ENCODE measurements at regions not wholly inside any gene's neighbourhood (a gene's known extent, or its start where the extent isn't known, plus 50 kb on each side); places are given as distances from the start of the nearest gene placed in this dataset.

DNA sequence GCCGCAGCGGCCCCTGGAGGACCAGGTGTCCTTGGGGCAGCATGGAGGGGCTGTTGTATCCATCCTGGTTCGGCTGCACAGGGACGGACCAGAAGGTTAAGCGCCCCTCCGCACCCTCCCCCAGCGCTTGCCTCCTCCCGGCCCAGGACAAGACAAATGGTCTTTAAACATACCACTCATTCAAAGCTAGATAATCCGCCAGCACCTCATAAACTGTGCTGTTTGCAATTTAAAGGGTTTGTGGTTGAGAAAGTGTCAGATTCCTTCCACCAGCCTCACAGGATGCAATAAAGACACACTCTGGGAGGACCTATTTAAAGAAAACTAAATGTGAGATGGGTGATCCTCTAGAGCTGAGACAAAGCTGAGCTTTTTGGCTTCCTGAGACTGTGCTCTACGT lies 426.2 kb upstream of the EEF2KMT start:
- Histone ChIP-seq H3K36me3 (ENCODE audit: control insufficient read depth, insufficient read depth, low read length) (no peaks in the 10 kb centered on the region), H3K27me3 (ENCODE audit: control insufficient read depth, insufficient read depth, low read length) (no peaks in the 10 kb centered on the region), H3K4me3 (ENCODE audit: low read depth, low read length) (no peak overlapping the region)
- ChIA-PET POLR2A (no interaction called here), CTCF (no interaction called here)
- no peak for DNase-seq (ENCODE audit: low read depth)
- no peak for TF ChIP-seq CTCF (IDR thresholded peaks at IDR 0.05; ENCODE audit: insufficient read depth, low read depth, low read length)

GRCh38 chr16:5516115-5516514 lies 418.5 kb upstream of the EEF2KMT start:
- Histone ChIP-seq H3K4me3 (ENCODE audit: low read depth, low read length) (no peak overlapping the region), H3K27me3 (ENCODE audit: control insufficient read depth, insufficient read depth, low read length) (no peaks in the 10 kb centered on the region), H3K36me3 (ENCODE audit: control insufficient read depth, insufficient read depth, low read length) (no peaks in the 10 kb centered on the region)
- CTCF ChIA-PET, result no interaction called here
- no peak for TF ChIP-seq CTCF (IDR thresholded peaks at IDR 0.05; ENCODE audit: insufficient read depth, low read depth, low read length)
- DNase-seq (ENCODE audit: low read depth), result no peak
- POLR2A ChIA-PET, result no interaction called here

DNA sequence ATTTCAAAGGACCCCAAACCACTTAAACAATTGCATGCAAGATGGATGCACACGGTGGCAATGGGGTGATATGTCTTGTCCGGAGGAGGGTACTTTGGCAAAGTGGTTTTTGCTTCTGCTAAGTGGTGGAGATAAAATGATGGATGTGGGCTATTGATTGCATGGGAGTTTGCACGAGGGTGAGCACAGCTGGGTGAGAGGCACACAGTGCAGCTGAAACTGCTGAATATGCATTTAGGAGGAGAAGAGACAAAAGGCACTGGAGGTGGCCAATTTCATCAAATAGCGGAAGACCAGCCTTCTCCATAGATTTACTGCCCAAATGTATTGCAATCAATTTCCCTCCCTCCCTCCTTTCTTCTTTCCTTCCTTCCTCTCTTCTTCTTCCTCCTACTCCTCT lies 414.4 kb upstream of the EEF2KMT start:
- CTCF ChIA-PET, result no interaction called here
- POLR2A ChIA-PET, result no interaction called here

GRCh38 chr16:5510819-5511370 lies 413.3 kb upstream of the EEF2KMT start:
- CTCF ChIA-PET, result no interaction called here

More for the DNA sequence above, 414.4 kb upstream of the EEF2KMT start:
- Histone ChIP-seq H3K36me3 (ENCODE audit: control insufficient read depth, insufficient read depth, low read length) (no peaks in the 10 kb centered on the region), H3K4me3 (ENCODE audit: low read depth, low read length) (no peak overlapping the region), H3K27me3 (ENCODE audit: control insufficient read depth, insufficient read depth, low read length) (no peaks in the 10 kb centered on the region)
- no peak for TF ChIP-seq CTCF (IDR thresholded peaks at IDR 0.05; ENCODE audit: insufficient read depth, low read depth, low read length)
- no peak for DNase-seq (ENCODE audit: low read depth)

GRCh38 chr16:5509794-5510193 lies 412.2 kb upstream of the EEF2KMT start:
- ChIA-PET CTCF (no interaction called here), POLR2A (no interaction called here)
- no peaks in the 10 kb centered on the region for H3K27me3 ChIP-seq (ENCODE audit: control insufficient read depth, insufficient read depth, low read length)

More at GRCh38 chr16:5510819-5511370, 413.3 kb upstream of the EEF2KMT start:
- no peak for DNase-seq (ENCODE audit: low read depth)
- no peak for TF ChIP-seq CTCF (IDR thresholded peaks at IDR 0.05; ENCODE audit: insufficient read depth, low read depth, low read length)
- H3K27me3 ChIP-seq (ENCODE audit: control insufficient read depth, insufficient read depth, low read length), result no peaks in the 10 kb centered on the region
- POLR2A ChIA-PET, result no interaction called here
- no peak overlapping the region for H3K4me3 ChIP-seq (ENCODE audit: low read depth, low read length)
- H3K36me3 ChIP-seq (ENCODE audit: control insufficient read depth, insufficient read depth, low read length), result no peaks in the 10 kb centered on the region

More at GRCh38 chr16:5509794-5510193, 412.2 kb upstream of the EEF2KMT start:
- no peak for TF ChIP-seq CTCF (IDR thresholded peaks at IDR 0.05; ENCODE audit: insufficient read depth, low read depth, low read length)
- no peak overlapping the region for H3K4me3 ChIP-seq (ENCODE audit: low read depth, low read length)
- DNase-seq (ENCODE audit: low read depth), result no peak
- no peaks in the 10 kb centered on the region for H3K36me3 ChIP-seq (ENCODE audit: control insufficient read depth, insufficient read depth, low read length)
